GM18951 (cell line): ENCODE measurements at regions not wholly inside any gene's neighbourhood (a gene's known extent, or its start where the extent isn't known, plus 50 kb on each side); places are given as distances from the start of the nearest gene placed in this dataset.

ENCODE experiments used
- POLR2A ChIP-seq: IDR thresholded peaks from 4 replicates; pipeline ENCODE4 v1.6.1; 2011; ENCODE audit warnings: mild to moderate bottlenecking; ENCODE audit not compliant: insufficient read length, insufficient read depth; ENCODE audit errors: extremely low read depth
- in situ Hi-C: fragments of 300-500 bp; cut with MboI; formaldehyde crosslinking; loops from one replicate; pipeline ENCODE4 v1.12.0; 2022; ENCODE audit warnings: low sequenced_read_pairs, mixed read lengths, inconsistent platforms; ENCODE audit not compliant: unreplicated experiment

- in situ Hi-C loops, result no loop called here
Observed at GRCh38 chr4:89400287-89401035, 92.9 kb upstream of the GPRIN3 start.

GRCh38 chr4:89398644-89399043, 91.0 kb upstream of the GPRIN3 start:
- TF ChIP-seq POLR2A, result no peak
- in situ Hi-C loops, result no loop called here

More at GRCh38 chr4:89400287-89401035, 92.9 kb upstream of the GPRIN3 start:
- no peak for TF ChIP-seq POLR2A

- in situ Hi-C loops, result no loop called here
- TF ChIP-seq POLR2A, result no peak
Observed at GRCh38 chr4:89398146-89398545, 90.5 kb upstream of the GPRIN3 start.

GRCh38 chr4:89397441-89397840, 89.8 kb upstream of the GPRIN3 start:
- in situ Hi-C loops, result no loop called here
- TF ChIP-seq POLR2A, result no peak

GRCh38 chr4:89382439-89382838, 74.8 kb upstream of the GPRIN3 start:
- no peak for TF ChIP-seq POLR2A
- in situ Hi-C loops, result no loop called here

GRCh38 chr4:89380980-89381379, 73.4 kb upstream of the GPRIN3 start:
- TF ChIP-seq POLR2A, result no peak
- in situ Hi-C loops, result no loop called here

- TF ChIP-seq POLR2A, result no peak
- in situ Hi-C loops, result no loop called here
Observed at GRCh38 chr4:89379511-89380044, 72.0 kb upstream of the GPRIN3 start.

- in situ Hi-C loops, result no loop called here
- no peak for TF ChIP-seq POLR2A
Observed at GRCh38 chr4:89373394-89373793, 65.8 kb upstream of the GPRIN3 start.

- in situ Hi-C loops, result no loop called here
- no peak for TF ChIP-seq POLR2A
Observed at GRCh38 chr4:89371614-89372013, 64.0 kb upstream of the GPRIN3 start.

- in situ Hi-C loops, result no loop called here
- TF ChIP-seq POLR2A, result no peak
Observed at GRCh38 chr4:89369581-89369980, 62.0 kb upstream of the GPRIN3 start.

- in situ Hi-C loops, result no loop called here
- TF ChIP-seq POLR2A, result no peak
Observed at GRCh38 chr4:89368861-89369260, 61.3 kb upstream of the GPRIN3 start.

- in situ Hi-C loops, result no loop called here
- TF ChIP-seq POLR2A, result no peak
Observed at GRCh38 chr4:89365776-89366175, 58.2 kb upstream of the GPRIN3 start.

GRCh38 chr4:89365375-89365774, 57.8 kb upstream of the GPRIN3 start:
- TF ChIP-seq POLR2A, result no peak
- in situ Hi-C loops, result no loop called here

GRCh38 chr4:89364541-89364940, 56.9 kb upstream of the GPRIN3 start:
- no peak for TF ChIP-seq POLR2A
- in situ Hi-C loops, result no loop called here
